H9 (cell line): ENCODE measurements at regions not wholly inside any gene's neighbourhood (a gene's known extent, or its start where the extent isn't known, plus 50 kb on each side); places are given as distances from the start of the nearest gene placed in this dataset.

ENCODE experiments used
- DNase-seq: peaks from one replicate; pipeline ENCODE4 v3.0.0-alpha.2; 2017
- H2AFZ ChIP-seq: one replicate; pipeline ENCODE4 v1.6.1; 2013; ENCODE audit warnings: mild to moderate bottlenecking, low read length, control low read depth, moderate library complexity
- H2AK5ac ChIP-seq: 2 replicates; pipeline ENCODE4 v1.6.1; 2013; ENCODE audit warnings: low read length, control low read depth, mixed read lengths; ENCODE audit not compliant: insufficient read length
- H2BK120ac ChIP-seq: one replicate; pipeline ENCODE4 v1.6.1; 2013; ENCODE audit warnings: low read depth, mild to moderate bottlenecking, low read length, control low read depth, inconsistent platforms; ENCODE audit not compliant: poor library complexity, severe bottlenecking
- H2BK12ac ChIP-seq: 2 replicates; pipeline ENCODE4 v1.6.1; 2013; ENCODE audit warnings: low read length, control low read depth, mixed read lengths, low read depth; ENCODE audit not compliant: insufficient read length
- H2BK15ac ChIP-seq: 2 replicates; pipeline ENCODE4 v1.6.1; 2013; ENCODE audit warnings: low read depth, low read length, control low read depth
- H2BK20ac ChIP-seq: one replicate; pipeline ENCODE4 v1.6.1; 2013; ENCODE audit warnings: low read depth, mild to moderate bottlenecking, low read length, control low read depth, inconsistent platforms; ENCODE audit not compliant: poor library complexity, severe bottlenecking
- H2BK5ac ChIP-seq: 2 replicates; pipeline ENCODE4 v1.6.1; 2013; ENCODE audit warnings: low read length, control low read depth, mixed read lengths; ENCODE audit not compliant: insufficient read length
- H3K14ac ChIP-seq: 2 replicates; pipeline ENCODE4 v1.6.1; 2013; ENCODE audit warnings: low read length, control low read depth; ENCODE audit not compliant: insufficient read depth
- H3K18ac ChIP-seq: 2 replicates; pipeline ENCODE4 v1.6.1; 2013; ENCODE audit warnings: low read depth, mild to moderate bottlenecking, mixed read lengths, low read length, control low read depth; ENCODE audit not compliant: insufficient read length
- H3K23ac ChIP-seq: 2 replicates; pipeline ENCODE4 v1.6.1; 2013; ENCODE audit warnings: low read length, control low read depth, mixed read lengths, low read depth; ENCODE audit not compliant: insufficient read length
- H3K23me2 ChIP-seq: 2 replicates; pipeline ENCODE4 v1.6.1; 2013; ENCODE audit warnings: low read depth, mild to moderate bottlenecking, mixed read lengths, low read length, control low read depth; ENCODE audit not compliant: insufficient read length, poor library complexity, severe bottlenecking
- H3K27ac ChIP-seq: 2 replicates; pipeline ENCODE4 v1.5.1; 2013; ENCODE audit warnings: low read length, control low read depth, mixed read lengths, low read depth; ENCODE audit not compliant: insufficient read length
- H3K27me3 ChIP-seq: 2 replicates; pipeline ENCODE4 v1.6.1; 2013; ENCODE audit warnings: low read length, control low read depth, inconsistent platforms; ENCODE audit not compliant: insufficient read depth
- H3K4ac ChIP-seq: 2 replicates; pipeline ENCODE4 v1.6.1; 2013; ENCODE audit warnings: low read depth, mild to moderate bottlenecking, control low read depth, inconsistent platforms, low read length, moderate library complexity
- H3K4me1 ChIP-seq: 2 replicates; pipeline ENCODE4 v1.6.1; 2013; ENCODE audit warnings: low read length, control low read depth, inconsistent platforms; ENCODE audit not compliant: insufficient read depth
- H3K4me2 ChIP-seq: 2 replicates; pipeline ENCODE4 v1.6.1; 2013; ENCODE audit warnings: low read length, control low read depth, mixed read lengths; ENCODE audit not compliant: insufficient read length, insufficient read depth
- H3K56ac ChIP-seq: 2 replicates; pipeline ENCODE4 v1.6.1; 2013; ENCODE audit warnings: low read depth, mild to moderate bottlenecking, mixed read lengths, low read length, control low read depth; ENCODE audit not compliant: insufficient read length
- H3K79me1 ChIP-seq: 2 replicates; pipeline ENCODE4 v1.6.1; 2013; ENCODE audit warnings: low read depth, mild to moderate bottlenecking, moderate library complexity, low read length, control low read depth, inconsistent platforms; ENCODE audit not compliant: insufficient read depth, poor library complexity, severe bottlenecking
- H3K79me2 ChIP-seq: 2 replicates; pipeline ENCODE4 v1.6.1; 2013; ENCODE audit warnings: low read length, control low read depth, inconsistent platforms; ENCODE audit not compliant: insufficient read depth
- H3K9ac ChIP-seq: 2 replicates; pipeline ENCODE4 v1.6.1; 2013; ENCODE audit warnings: low read length, control low read depth, mixed read lengths; ENCODE audit not compliant: insufficient read length; ENCODE audit errors: extremely low read depth
- H3K9me3 ChIP-seq: one replicate; pipeline ENCODE4 v1.6.1; 2013; ENCODE audit warnings: low read depth, low read length, inconsistent platforms; ENCODE audit not compliant: control insufficient read depth
- H3T11ph ChIP-seq: one replicate; pipeline ENCODE4 v1.6.1; 2013; ENCODE audit warnings: mild to moderate bottlenecking, low read length, control low read depth, inconsistent platforms
- H4K20me1 ChIP-seq: one replicate; pipeline ENCODE4 v1.6.1; 2013; ENCODE audit not compliant: control insufficient read depth, insufficient read length, insufficient read depth
- H4K5ac ChIP-seq: 2 replicates; pipeline ENCODE4 v1.6.1; 2013; ENCODE audit warnings: low read depth, mild to moderate bottlenecking, mixed read lengths, low read length, control low read depth; ENCODE audit not compliant: insufficient read length
- H4K8ac ChIP-seq: replicated peaks from 2 replicates; pipeline ENCODE4 v1.6.1; 2013; ENCODE audit warnings: low read length, control low read depth, mixed read lengths, low read depth; ENCODE audit not compliant: insufficient read length
- H4K91ac ChIP-seq: 2 replicates; pipeline ENCODE4 v1.6.1; 2013; ENCODE audit warnings: low read depth, mild to moderate bottlenecking, moderate library complexity, mixed read lengths, low read length, control low read depth; ENCODE audit not compliant: insufficient read length
- H3K27ac Mint-ChIP-seq, 3 experiments: 2 replicates in 2 of 3; 3 replicates in 1 of 3; pipeline ENCODE4 v1.8.0; 2020 to 2021; ENCODE audit warnings: mixed read lengths in 3 of 3, mild to moderate bottlenecking in 1 of 3, moderate library complexity in 1 of 3
- H3K27me3 Mint-ChIP-seq: 2 replicates; pipeline ENCODE4 v1.8.0; 2021; ENCODE audit warnings: low read depth, mild to moderate bottlenecking, moderate library complexity, mixed read lengths
- H3K36me3 Mint-ChIP-seq, 3 experiments: 2 replicates in 2 of 3; 3 replicates in 1 of 3; pipeline ENCODE4 v1.8.0; 2020 to 2021; ENCODE audit warnings: low read depth in 3 of 3, mixed read lengths in 3 of 3; ENCODE audit not compliant: insufficient read depth in 1 of 3
- H3K4me1 Mint-ChIP-seq, 2 experiments: 2 replicates each; pipeline ENCODE4 v1.8.0; 2020; ENCODE audit warnings: mixed read lengths in 2 of 2
- H3K4me3 Mint-ChIP-seq, 2 experiments: 2 replicates in 1 of 2; 3 replicates in 1 of 2; pipeline ENCODE4 v1.8.0; 2020 to 2021; ENCODE audit warnings: mild to moderate bottlenecking in 2 of 2, mixed read lengths in 2 of 2, moderate library complexity in 1 of 2
- H3K9me3 Mint-ChIP-seq, 2 experiments: 2 replicates in 1 of 2; 3 replicates in 1 of 2; pipeline ENCODE4 v1.8.0; 2020; ENCODE audit warnings: mild to moderate bottlenecking in 2 of 2, mixed read lengths in 2 of 2, moderate library complexity in 1 of 2
- CTCF ChIP-seq: fragments of 200-600 bp; sonication (generic); conservative IDR thresholded peaks from 3 replicates; pipeline ENCODE4 v1.8.0; 2021; ENCODE audit warnings: antibody characterized with exemption, mild to moderate bottlenecking
- WGBS: extraction: QIAGEN DNeasy Blood & Tissue Kit; methylation state at CpG from one replicate; pipeline ENCODE4 v1.1.7; 2013; ENCODE audit warnings: missing lambda C conversion rate, low lambda C conversion rate, mixed read lengths; ENCODE audit not compliant: insufficient read length; ENCODE audit errors: extremely low coverage; 5-methylcytosine and 5-hydroxymethylcytosine counted together

- Histone ChIP-seq H3T11ph (no peak overlapping the region), H3K9me3 (no peaks in the 10 kb centered on the region), H3K4ac (no peak overlapping the region), H4K20me1 (no peaks in the 10 kb centered on the region), H4K8ac (no peak overlapping the region), H2BK12ac (no peak overlapping the region), H4K91ac (no peak overlapping the region), H2AFZ (no peak overlapping the region), H3K27me3 (no peaks in the 10 kb centered on the region), H2BK5ac (no peak overlapping the region), H2BK20ac (no peak overlapping the region), H3K27ac (no peak overlapping the region), H3K23me2 (no peaks in the 10 kb centered on the region), H3K18ac (no peak overlapping the region), H2AK5ac (no peak overlapping the region), H3K79me1 (no peaks in the 10 kb centered on the region), H4K5ac (no peak overlapping the region), H3K79me2 (no peaks in the 10 kb centered on the region), H3K56ac (no peak overlapping the region), H3K9ac (no peak overlapping the region), H3K4me1 (no peaks in the 10 kb centered on the region), H3K4me2 (no peak overlapping the region), H3K14ac (no peak overlapping the region), H2BK15ac (no peak overlapping the region), H2BK120ac (no peak overlapping the region), H3K23ac (no peak overlapping the region)
- no peak for DNase-seq
- no peaks in the 10 kb centered on the region for H3K36me3 Mint-ChIP-seq
- WGBS: no CpG with 5 or more reads among the region's 4 CpGs
- peaks cover 9% of the 10 kb centered on the region for H3K27me3 Mint-ChIP-seq
- H3K9me3 Mint-ChIP-seq: peaks cover 0 to 3% of the 10 kb centered on the region in 2 experiments; a peak in 1 of 5 replicates
- H3K4me1 Mint-ChIP-seq: peaks cover 4 to 28% of the 10 kb centered on the region in 2 experiments
- no peak for TF ChIP-seq CTCF
- no peak overlapping the region for H3K4me3 Mint-ChIP-seq
- no peak overlapping the region for H3K27ac Mint-ChIP-seq
Observed at GRCh38 chr10:104541820-104542219, 99.3 kb upstream of the SORCS3 start.
